Testis (tissue), 2 donors: ENCODE measurements at regions not wholly inside any gene's neighbourhood (a gene's known extent, or its start where the extent isn't known, plus 50 kb on each side); places are given as distances from the start of the nearest gene placed in this dataset.

ENCODE experiments used
- DNase-seq: peaks from one replicate; pipeline ENCODE4 v3.0.0-alpha.2; 2019
- H3K27ac ChIP-seq, 2 donors: fragments of 200-600 bp; sonication (generic); one replicate each; pipeline ENCODE4 v1.5.1; 2019
- H3K27me3 ChIP-seq: fragments of 200-600 bp; sonication (generic); one replicate; pipeline ENCODE4 v1.5.1; 2019
- H3K36me3 ChIP-seq: fragments of 200-600 bp; sonication (generic); one replicate; pipeline ENCODE4 v1.5.1; 2017; ENCODE audit warnings: low read depth; ENCODE audit errors: missing control alignments
- H3K4me1 ChIP-seq: fragments of 200-600 bp; sonication (generic); one replicate; pipeline ENCODE4 v1.5.1; 2019
- H3K4me3 ChIP-seq, 2 donors: fragments of 200-600 bp; sonication (generic); one replicate each; pipeline ENCODE4 v1.5.1; 2017 to 2019
- H3K9me3 ChIP-seq: fragments of 200-600 bp; sonication (generic); one replicate; pipeline ENCODE4 v1.5.1; 2017
- POLR2A ChIP-seq: fragments of 450-650 bp; IDR thresholded peaks from one replicate; pipeline ENCODE4 v1.6.1; 2017; ENCODE audit warnings: antibody characterized with exemption, mild to moderate bottlenecking, moderate library complexity
- WGBS, 2 donors: methylation state at CpG; one replicate each; pipeline ENCODE4 v1.1.5; 2018; 5-methylcytosine and 5-hydroxymethylcytosine counted together
- intact Hi-C: fragments of 100-400 bp; cut with DNase I; formaldehyde crosslinking; loops from one replicate; pipeline ENCODE4 v1.15.1; 2023; ENCODE audit warnings: low total_unique reads
- TF ChIP-seq, protein P1 (sequence below), 3 experiments: fragments of 450-650 bp in 2 of 3; fragments of 200-600 bp in 1 of 3; sonication (generic) in 1 of 3; IDR thresholded peaks; one replicate each; pipeline ENCODE4 v1.5.1; 2016 to 2019; ENCODE audit warnings: antibody characterized with exemption in 3 of 3, mild to moderate bottlenecking in 2 of 3, moderate library complexity in 1 of 3

- intact Hi-C loops = no loop called here
- Histone ChIP-seq H3K27ac (peak overlapping the region in 1 of 2 donors; percentile 76), H3K27me3 (no peaks in the 10 kb centered on the region), H3K4me1 (peaks cover 32% of the 10 kb centered on the region), H3K36me3 (no peaks in the 10 kb centered on the region), H3K9me3 (no peaks in the 10 kb centered on the region), H3K4me3 (no peak overlapping the region)
- no peak for DNase-seq
- TF ChIP-seq, protein P1, sequence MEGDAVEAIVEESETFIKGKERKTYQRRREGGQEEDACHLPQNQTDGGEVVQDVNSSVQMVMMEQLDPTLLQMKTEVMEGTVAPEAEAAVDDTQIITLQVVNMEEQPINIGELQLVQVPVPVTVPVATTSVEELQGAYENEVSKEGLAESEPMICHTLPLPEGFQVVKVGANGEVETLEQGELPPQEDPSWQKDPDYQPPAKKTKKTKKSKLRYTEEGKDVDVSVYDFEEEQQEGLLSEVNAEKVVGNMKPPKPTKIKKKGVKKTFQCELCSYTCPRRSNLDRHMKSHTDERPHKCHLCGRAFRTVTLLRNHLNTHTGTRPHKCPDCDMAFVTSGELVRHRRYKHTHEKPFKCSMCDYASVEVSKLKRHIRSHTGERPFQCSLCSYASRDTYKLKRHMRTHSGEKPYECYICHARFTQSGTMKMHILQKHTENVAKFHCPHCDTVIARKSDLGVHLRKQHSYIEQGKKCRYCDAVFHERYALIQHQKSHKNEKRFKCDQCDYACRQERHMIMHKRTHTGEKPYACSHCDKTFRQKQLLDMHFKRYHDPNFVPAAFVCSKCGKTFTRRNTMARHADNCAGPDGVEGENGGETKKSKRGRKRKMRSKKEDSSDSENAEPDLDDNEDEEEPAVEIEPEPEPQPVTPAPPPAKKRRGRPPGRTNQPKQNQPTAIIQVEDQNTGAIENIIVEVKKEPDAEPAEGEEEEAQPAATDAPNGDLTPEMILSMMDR (IDR thresholded peaks at IDR 0.05) = no peak
- TF ChIP-seq POLR2A = no peak
- 83 to 87% methylated on average over 8 to 9 of the region's 9 CpGs for WGBS, 2 donors
Observed at GRCh38 chr2:9762941-9763340, 80.3 kb upstream of the TAF1B start.

GRCh38 chr2:9763356-9764152 lies 79.7 kb upstream of the TAF1B start:
- TF ChIP-seq, protein P1 (IDR thresholded peaks at IDR 0.05) = no peak
- TF ChIP-seq POLR2A = no peak
- 66 to 68% methylated on average over 7 of the region's 7 CpGs for WGBS, 2 donors
- H3K36me3 ChIP-seq = no peaks in the 10 kb centered on the region
- no peak overlapping the region for H3K27ac ChIP-seq
- no peak overlapping the region for H3K4me3 ChIP-seq
- intact Hi-C loops = no loop called here
- H3K27me3 ChIP-seq = no peaks in the 10 kb centered on the region
- peaks cover 29% of the 10 kb centered on the region for H3K4me1 ChIP-seq
- H3K9me3 ChIP-seq = no peaks in the 10 kb centered on the region
- no peak for DNase-seq

DNA sequence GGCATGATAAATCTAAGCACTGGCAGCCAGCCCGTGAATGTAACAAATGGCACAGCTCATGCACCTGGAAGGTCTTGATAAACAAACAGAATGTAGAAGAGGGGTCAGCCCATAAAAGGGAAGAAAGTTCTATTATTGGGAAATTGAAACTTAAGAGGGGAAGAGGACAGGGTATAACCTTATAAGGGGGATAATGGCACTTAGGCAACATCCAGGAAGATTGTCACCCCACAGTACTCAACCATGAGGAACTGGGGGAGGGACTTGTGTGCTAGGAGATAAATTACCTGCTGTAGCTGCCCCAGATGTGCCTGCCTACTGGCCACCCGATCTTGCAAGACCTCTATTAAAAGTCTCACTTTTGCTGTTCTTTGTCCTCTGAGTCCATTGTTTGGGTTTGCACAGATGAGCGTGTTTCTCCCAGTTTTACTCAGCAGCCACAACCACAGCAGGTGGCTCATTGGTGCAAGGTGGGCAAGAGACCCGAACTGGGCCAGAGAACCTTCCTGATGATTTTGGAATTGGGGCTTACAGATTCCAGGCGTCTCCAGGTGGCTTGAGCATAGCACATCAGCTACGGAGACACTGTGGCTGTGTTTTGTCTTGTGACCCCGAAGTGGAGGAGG lies 79.0 kb upstream of the TAF1B start:
- WGBS, 2 donors = 88 to 93% methylated on average over 7 of the region's 7 CpGs
- intact Hi-C loops = no loop called here
- TF ChIP-seq, protein P1 (IDR thresholded peaks at IDR 0.05) = no peak
- TF ChIP-seq POLR2A = no peak
- H3K27ac ChIP-seq = no peak overlapping the region
- peaks cover 24% of the 10 kb centered on the region for H3K4me1 ChIP-seq
- no peak for DNase-seq
- H3K9me3 ChIP-seq = no peaks in the 10 kb centered on the region
- H3K27me3 ChIP-seq = no peaks in the 10 kb centered on the region
- H3K4me3 ChIP-seq = no peak overlapping the region
- H3K36me3 ChIP-seq = no peaks in the 10 kb centered on the region

DNA sequence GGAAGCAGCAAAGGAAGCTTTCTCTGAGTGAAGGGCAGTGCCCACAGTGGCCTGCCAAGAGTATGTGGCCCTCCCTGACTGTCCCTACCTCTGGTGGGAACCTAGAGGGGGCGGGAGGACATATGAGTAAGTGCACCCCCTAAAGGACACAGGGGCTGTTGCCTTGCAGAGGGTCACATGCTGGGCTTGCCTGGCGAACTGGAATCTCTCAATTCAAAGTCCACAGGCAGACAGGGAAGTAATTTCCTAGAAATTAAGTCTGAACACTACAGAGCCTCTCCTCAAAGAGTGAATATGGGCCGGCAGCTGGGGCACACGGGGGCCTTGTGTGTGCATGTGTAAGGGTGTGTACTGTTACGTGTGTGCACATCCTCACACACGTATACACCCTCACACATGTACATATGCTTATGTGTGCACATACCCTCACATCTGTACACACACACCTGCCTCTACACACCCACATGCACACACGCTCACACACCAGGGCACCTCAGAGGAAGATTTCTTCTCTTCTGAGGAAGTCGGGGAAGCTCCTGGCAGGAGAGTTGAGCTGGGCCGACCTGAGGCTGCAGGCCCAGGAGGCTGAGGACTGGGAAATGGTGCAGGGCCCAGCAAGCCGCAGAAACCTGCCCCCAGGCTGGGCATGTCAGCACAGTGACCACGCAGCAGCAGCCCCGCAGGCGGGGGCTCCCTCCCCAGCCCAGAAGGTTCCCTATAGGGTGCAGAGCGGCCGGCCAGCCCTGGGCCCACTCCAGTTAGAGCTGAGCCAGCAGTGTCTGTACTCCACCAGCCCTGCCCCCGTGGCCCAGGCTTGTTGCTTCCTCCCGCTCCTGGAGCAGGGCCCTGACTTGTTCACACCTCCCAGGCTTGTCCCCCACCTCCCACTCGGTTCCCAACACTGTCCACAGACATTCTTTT lies 77.4 kb upstream of the TAF1B start:
- intact Hi-C loops = no loop called here
- Histone ChIP-seq H3K4me3 (no peak overlapping the region), H3K27me3 (no peaks in the 10 kb centered on the region), H3K9me3 (no peaks in the 10 kb centered on the region), H3K36me3 (no peaks in the 10 kb centered on the region), H3K27ac (no peak overlapping the region), H3K4me1 (peaks cover 24% of the 10 kb centered on the region)
- no peak for DNase-seq
- whole genome bisulfite sequencing, 2 donors = 81 to 87% methylated on average over 11 to 18 of the region's 18 CpGs
- no peak for TF ChIP-seq POLR2A
- TF ChIP-seq, protein P1 (IDR thresholded peaks at IDR 0.05) = no peak
